ENCODE measurements at regions not wholly inside any gene's neighbourhood (a gene's known extent, or its start where the extent isn't known, plus 50 kb on each side); places are given as distances from the start of the nearest gene placed in this dataset.
A peak's percentile ranks its signal among the peaks of the same experiment; 100 is the strongest.

GRCh38 chr5:35306716-35307365 lies 76.6 kb upstream of the PRLR start:
- Histone ChIP-seq H3K27ac (no peak overlapping the region), H3K4me3 (no peak overlapping the region), H3K36me3 (no peaks in the 10 kb centered on the region), H3K9me3 (no peaks in the 10 kb centered on the region), H3K4me1 (no peaks in the 10 kb centered on the region), H3K27me3 (no peaks in the 10 kb centered on the region)
- TF ChIP-seq POLR2A (IDR thresholded peaks at IDR 0.05) = no peak
- TF ChIP-seq, protein P1, sequence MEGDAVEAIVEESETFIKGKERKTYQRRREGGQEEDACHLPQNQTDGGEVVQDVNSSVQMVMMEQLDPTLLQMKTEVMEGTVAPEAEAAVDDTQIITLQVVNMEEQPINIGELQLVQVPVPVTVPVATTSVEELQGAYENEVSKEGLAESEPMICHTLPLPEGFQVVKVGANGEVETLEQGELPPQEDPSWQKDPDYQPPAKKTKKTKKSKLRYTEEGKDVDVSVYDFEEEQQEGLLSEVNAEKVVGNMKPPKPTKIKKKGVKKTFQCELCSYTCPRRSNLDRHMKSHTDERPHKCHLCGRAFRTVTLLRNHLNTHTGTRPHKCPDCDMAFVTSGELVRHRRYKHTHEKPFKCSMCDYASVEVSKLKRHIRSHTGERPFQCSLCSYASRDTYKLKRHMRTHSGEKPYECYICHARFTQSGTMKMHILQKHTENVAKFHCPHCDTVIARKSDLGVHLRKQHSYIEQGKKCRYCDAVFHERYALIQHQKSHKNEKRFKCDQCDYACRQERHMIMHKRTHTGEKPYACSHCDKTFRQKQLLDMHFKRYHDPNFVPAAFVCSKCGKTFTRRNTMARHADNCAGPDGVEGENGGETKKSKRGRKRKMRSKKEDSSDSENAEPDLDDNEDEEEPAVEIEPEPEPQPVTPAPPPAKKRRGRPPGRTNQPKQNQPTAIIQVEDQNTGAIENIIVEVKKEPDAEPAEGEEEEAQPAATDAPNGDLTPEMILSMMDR (IDR thresholded peaks at IDR 0.05) = no peak
- DNase-seq = no peak
- ATAC-seq = peak in 2 of 4 donors; percentile 20 to 62
- 100% methylated on average over 1 of the region's 1 CpG for WGBS (ENCODE audit: insufficient coverage, low coverage, low lambda C conversion rate, missing lambda C conversion rate)
- intact Hi-C loops (cut with DNase I) = no loop called here

- H3K27ac ChIP-seq = no peak overlapping the region
- ATAC-seq (no peak), DNase-seq (no peak)
- no peaks in the 10 kb centered on the region for H3K4me1 ChIP-seq
- TF ChIP-seq POLR2A (IDR thresholded peaks at IDR 0.05) = no peak
- TF ChIP-seq, protein P1 (IDR thresholded peaks at IDR 0.05) = no peak
- 82% methylated on average over 2 of the region's 2 CpGs for WGBS (ENCODE audit: insufficient coverage, low coverage, low lambda C conversion rate, missing lambda C conversion rate)
- intact Hi-C loops (cut with DNase I) = no loop called here
- no peaks in the 10 kb centered on the region for H3K27me3 ChIP-seq
- no peaks in the 10 kb centered on the region for H3K9me3 ChIP-seq
- no peaks in the 10 kb centered on the region for H3K36me3 ChIP-seq
- H3K4me3 ChIP-seq = no peak overlapping the region
Measured at GRCh38 chr5:35305336-35306020, 75.2 kb upstream of the PRLR start.

DNA sequence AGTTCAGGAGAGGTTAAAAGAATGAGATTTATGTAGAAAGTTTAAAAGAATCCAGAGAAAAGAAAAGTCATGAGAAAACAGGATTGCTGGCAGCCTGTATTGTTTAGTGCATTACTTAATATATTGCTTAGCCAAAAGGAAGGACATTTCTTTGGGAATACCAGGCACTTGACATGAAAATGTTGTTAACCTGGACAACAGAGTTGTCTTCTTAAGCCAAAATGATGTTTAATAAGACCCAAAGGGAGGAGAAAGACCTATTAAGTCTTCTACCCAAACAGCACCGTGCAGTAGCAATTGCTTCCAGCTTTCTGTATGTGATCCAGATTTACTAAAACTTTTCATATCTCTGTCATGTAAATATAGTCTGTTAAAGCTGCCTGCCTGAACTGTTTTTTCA lies 74.0 kb upstream of the PRLR start:
- Histone ChIP-seq H3K9me3 (no peaks in the 10 kb centered on the region), H3K4me3 (no peak overlapping the region), H3K36me3 (no peaks in the 10 kb centered on the region), H3K27ac (no peak overlapping the region), H3K4me1 (no peaks in the 10 kb centered on the region), H3K27me3 (no peaks in the 10 kb centered on the region)
- WGBS (ENCODE audit: insufficient coverage, low coverage, low lambda C conversion rate, missing lambda C conversion rate) = 82% methylated on average over 1 of the region's 1 CpG
- no peak for DNase-seq
- intact Hi-C loops (cut with DNase I) = no loop called here
- TF ChIP-seq, protein P1 (IDR thresholded peaks at IDR 0.05) = no peak
- TF ChIP-seq POLR2A (IDR thresholded peaks at IDR 0.05) = no peak
- ATAC-seq = no peak

- no peaks in the 10 kb centered on the region for H3K36me3 ChIP-seq
Measured at GRCh38 chr5:35303152-35303551, 72.9 kb upstream of the PRLR start.

More at GRCh38 chr5:35303152-35303551, 72.9 kb upstream of the PRLR start:
- TF ChIP-seq POLR2A (IDR thresholded peaks at IDR 0.05) = no peak
- TF ChIP-seq, protein P1 (IDR thresholded peaks at IDR 0.05) = no peak
- no peak overlapping the region for H3K27ac ChIP-seq
- ATAC-seq (peak in 3 of 4 donors; percentile 31 to 75 (median 71)), DNase-seq (no peak)
- intact Hi-C loops (cut with DNase I) = no loop called here
- no peaks in the 10 kb centered on the region for H3K9me3 ChIP-seq
- no peaks in the 10 kb centered on the region for H3K27me3 ChIP-seq
- WGBS (ENCODE audit: insufficient coverage, low coverage, low lambda C conversion rate, missing lambda C conversion rate) = 67% methylated on average over 2 of the region's 2 CpGs
- H3K4me3 ChIP-seq = no peak overlapping the region
- H3K4me1 ChIP-seq = no peaks in the 10 kb centered on the region
